ENCODE measurements at regions not wholly inside any gene's neighbourhood (a gene's known extent, or its start where the extent isn't known, plus 50 kb on each side); places are given as distances from the start of the nearest gene placed in this dataset.

- Histone ChIP-seq H3K27ac (no peak overlapping the region), H3K27me3 (peaks cover 52% of the 10 kb centered on the region), H3K9me3 (no peaks in the 10 kb centered on the region), H3K4me3 (no peak overlapping the region), H3K36me3 (no peaks in the 10 kb centered on the region), H3K4me1 (no peaks in the 10 kb centered on the region)
- no peak for TF ChIP-seq CTCF (IDR thresholded peaks at IDR 0.05)
- TF ChIP-seq EP300 (IDR thresholded peaks at IDR 0.05): no peak
- TF ChIP-seq POLR2AphosphoS5 (IDR thresholded peaks at IDR 0.05): no peak
- TF ChIP-seq POLR2A (IDR thresholded peaks at IDR 0.05): no peak
- WGBS, 2 donors (ENCODE audit: low coverage in 1 of 2): 67 to 69% methylated on average over 1 to 2 of the region's 11 CpGs
- no peak for ATAC-seq
Measured at GRCh38 chr17:79279320-79279719, 204.7 kb downstream of the ENGASE start.

GRCh38 chr17:79276821-79277220, 202.2 kb downstream of the ENGASE start:
- no peaks in the 10 kb centered on the region for H3K36me3 ChIP-seq
- WGBS, 2 donors (ENCODE audit: low coverage in 1 of 2): no CpG with 5 or more reads among the region's 3 CpGs
- TF ChIP-seq CTCF (IDR thresholded peaks at IDR 0.05) (no peak), EP300 (IDR thresholded peaks at IDR 0.05) (no peak), POLR2AphosphoS5 (IDR thresholded peaks at IDR 0.05) (no peak), POLR2A (IDR thresholded peaks at IDR 0.05) (no peak)
- no peaks in the 10 kb centered on the region for H3K9me3 ChIP-seq
- H3K4me1 ChIP-seq: no peaks in the 10 kb centered on the region
- H3K4me3 ChIP-seq: no peak overlapping the region
- no peak overlapping the region for H3K27ac ChIP-seq
- peaks cover 63% of the 10 kb centered on the region for H3K27me3 ChIP-seq
- ATAC-seq: no peak

GRCh38 chr17:79273660-79274059, 199.0 kb downstream of the ENGASE start:
- no peak overlapping the region for H3K4me3 ChIP-seq
- H3K27ac ChIP-seq: no peak overlapping the region
- H3K36me3 ChIP-seq: no peaks in the 10 kb centered on the region
- ATAC-seq: no peak
- H3K4me1 ChIP-seq: no peaks in the 10 kb centered on the region
- no peaks in the 10 kb centered on the region for H3K9me3 ChIP-seq
- TF ChIP-seq EP300 (IDR thresholded peaks at IDR 0.05) (no peak), CTCF (IDR thresholded peaks at IDR 0.05) (no peak), POLR2A (IDR thresholded peaks at IDR 0.05) (no peak), POLR2AphosphoS5 (IDR thresholded peaks at IDR 0.05) (no peak)
- WGBS, 2 donors (ENCODE audit: low coverage in 1 of 2): 16% methylated on average over 5 of the region's 8 CpGs; no CpG with 5 or more reads in 1 of the 2 donors
- peaks cover 73% of the 10 kb centered on the region for H3K27me3 ChIP-seq

GRCh38 chr17:79272666-79273219, 198.1 kb downstream of the ENGASE start:
- Histone ChIP-seq H3K4me3 (no peak overlapping the region), H3K27ac (no peak overlapping the region), H3K27me3 (peaks cover 73% of the 10 kb centered on the region), H3K4me1 (no peaks in the 10 kb centered on the region), H3K36me3 (no peaks in the 10 kb centered on the region), H3K9me3 (no peaks in the 10 kb centered on the region)
- TF ChIP-seq POLR2AphosphoS5 (IDR thresholded peaks at IDR 0.05): no peak
- TF ChIP-seq EP300 (IDR thresholded peaks at IDR 0.05): no peak
- no peak for TF ChIP-seq POLR2A (IDR thresholded peaks at IDR 0.05)
- TF ChIP-seq CTCF (IDR thresholded peaks at IDR 0.05): no peak
- 40% methylated on average over 3 of the region's 9 CpGs; no CpG with 5 or more reads in 1 of the 2 donors for WGBS, 2 donors (ENCODE audit: low coverage in 1 of 2)
- ATAC-seq: no peak

GRCh38 chr17:79272220-79272619, 197.6 kb downstream of the ENGASE start:
- ATAC-seq: no peak
- peaks cover 74% of the 10 kb centered on the region for H3K27me3 ChIP-seq

More at GRCh38 chr17:79272220-79272619, 197.6 kb downstream of the ENGASE start:
- H3K4me1 ChIP-seq: no peaks in the 10 kb centered on the region
- no peaks in the 10 kb centered on the region for H3K36me3 ChIP-seq
- H3K9me3 ChIP-seq: no peaks in the 10 kb centered on the region
- TF ChIP-seq POLR2A (IDR thresholded peaks at IDR 0.05) (no peak), POLR2AphosphoS5 (IDR thresholded peaks at IDR 0.05) (no peak), CTCF (IDR thresholded peaks at IDR 0.05) (no peak), EP300 (IDR thresholded peaks at IDR 0.05) (no peak)
- H3K4me3 ChIP-seq: no peak overlapping the region
- WGBS, 2 donors (ENCODE audit: low coverage in 1 of 2): 40 to 65% methylated on average over 2 to 7 of the region's 9 CpGs
- no peak overlapping the region for H3K27ac ChIP-seq
